ENCODE measurements at regions not wholly inside any gene's neighbourhood (a gene's known extent, or its start where the extent isn't known, plus 50 kb on each side); places are given as distances from the start of the nearest gene placed in this dataset.
"Not testable (repeated sequence)": the region's sequence is repeated elsewhere in the genome, so short reads cannot be mapped to it uniquely, and the experiment has no call there.

DNA sequence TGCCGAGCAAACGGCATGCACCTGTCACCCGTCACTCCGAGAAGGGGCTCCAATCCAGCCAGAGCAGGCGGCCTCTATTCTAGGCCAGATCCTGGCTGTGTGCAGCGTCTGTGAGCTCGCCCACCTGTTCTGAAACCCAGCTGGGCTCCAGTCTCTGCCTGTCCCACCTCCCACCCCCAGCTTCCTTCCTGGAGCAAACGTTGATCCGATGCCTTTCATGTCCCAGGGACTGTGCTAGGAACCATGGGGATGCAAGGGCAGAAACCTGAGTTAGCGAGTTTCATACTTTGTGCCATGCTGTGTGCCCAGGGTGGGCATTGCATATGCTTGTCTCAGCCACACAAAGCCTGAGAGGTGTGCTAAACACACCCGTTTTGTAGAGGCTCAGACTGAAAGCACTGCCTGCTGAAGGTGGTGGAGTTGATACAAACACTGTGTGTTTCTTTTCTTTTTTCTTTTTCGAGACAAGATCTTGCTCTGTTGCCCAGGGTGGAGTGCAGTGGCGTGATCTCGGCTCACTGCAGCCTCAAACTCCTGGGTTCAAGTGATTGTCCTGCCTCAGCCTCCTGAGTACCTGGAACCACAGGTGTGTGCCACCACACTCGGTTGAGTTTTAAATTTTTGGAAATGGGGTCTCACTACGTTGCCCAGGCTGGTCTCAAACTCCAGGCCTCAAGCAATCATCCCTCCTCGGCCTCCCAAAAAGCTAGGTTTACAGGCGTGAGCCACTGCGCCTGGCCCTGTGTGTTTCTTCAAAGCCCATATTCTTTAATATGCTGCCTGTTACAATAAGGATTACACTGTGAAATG, 84.1 kb upstream of the MED13L start:
- DNase-seq = no peak

- DNase-seq = no peak
Measured at GRCh38 chr12:116365114-116365513, 87.6 kb upstream of the MED13L start.

GRCh38 chr12:116365606-116366455, 88.3 kb upstream of the MED13L start:
- no peak for DNase-seq

GRCh38 chr12:116366456-116366776, 88.9 kb upstream of the MED13L start:
- no peak for DNase-seq

DNA sequence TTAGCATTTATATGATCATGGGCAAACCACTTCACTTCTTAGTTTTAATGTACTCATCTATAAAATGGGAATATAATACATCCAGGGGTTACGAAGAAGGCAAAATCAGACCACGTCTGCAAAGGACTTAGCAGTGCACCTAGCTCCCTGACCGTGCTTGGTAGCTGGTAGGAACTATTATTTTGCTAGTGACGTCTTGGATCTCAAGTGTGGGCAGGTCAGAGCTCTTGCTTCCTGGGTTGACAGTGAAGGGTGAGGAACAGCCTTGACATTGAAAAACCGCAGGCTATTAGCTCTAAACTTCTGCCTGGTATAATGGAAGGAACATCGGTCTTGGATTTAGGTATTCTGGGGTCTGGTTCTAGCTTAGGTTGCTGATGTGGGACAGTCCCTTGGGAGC, 89.3 kb upstream of the MED13L start:
- no peak for DNase-seq

- no peak for DNase-seq
Measured at GRCh38 chr12:116368196-116369194, 91.0 kb upstream of the MED13L start.

DNA sequence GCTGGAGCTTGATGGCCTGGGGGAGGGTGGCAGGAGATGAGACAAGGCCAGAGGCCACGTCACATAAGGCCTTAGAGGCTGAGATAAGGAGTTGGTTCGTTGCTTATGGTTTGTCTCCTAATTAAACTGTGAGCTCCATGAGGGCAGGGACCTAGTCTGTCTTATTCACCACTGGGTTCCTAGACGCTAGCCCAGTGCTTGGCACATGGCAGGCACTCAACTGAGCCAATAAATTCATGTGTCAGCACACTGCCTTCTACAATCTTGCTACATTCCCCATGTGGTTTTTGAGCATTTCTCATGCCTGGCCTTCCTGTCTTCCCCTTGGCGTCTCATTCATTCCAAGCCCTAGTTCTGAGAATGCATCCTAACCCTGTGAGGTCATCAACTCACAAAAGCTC, 92.5 kb upstream of the MED13L start:
- no peak for DNase-seq

DNA sequence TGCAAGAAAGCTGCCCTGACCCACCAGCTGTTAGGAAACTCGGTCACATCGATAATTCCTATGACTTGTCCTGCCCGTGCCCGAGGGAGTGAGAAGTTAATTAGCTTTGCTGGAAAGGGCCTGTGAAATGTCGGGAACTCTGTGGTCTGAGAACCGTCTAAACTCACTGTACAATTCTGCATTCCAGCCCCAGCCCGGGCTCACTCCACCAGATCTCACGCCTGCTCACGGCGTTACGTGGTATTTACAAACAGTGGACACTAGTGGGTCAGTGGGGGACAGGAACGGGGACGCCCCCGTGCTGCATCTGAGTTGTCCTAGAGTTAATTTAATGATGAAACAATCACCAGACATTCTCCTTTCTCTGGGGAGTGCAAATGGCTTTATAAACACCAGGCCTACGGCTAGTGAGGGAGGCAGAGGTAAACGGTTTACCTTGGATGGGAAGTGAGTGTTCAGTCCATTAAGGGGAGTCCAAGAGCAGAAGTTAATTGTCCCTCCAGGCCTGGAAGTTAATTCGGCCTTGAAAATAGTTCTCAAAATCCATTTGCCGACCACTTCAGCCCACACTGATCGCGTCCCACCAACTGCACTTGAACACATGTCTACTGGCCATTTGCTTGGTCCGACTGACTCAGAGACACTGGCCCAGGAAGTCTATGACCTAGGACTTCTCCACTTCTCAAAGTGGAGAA, 93.5 kb upstream of the MED13L start:
- no peak for DNase-seq

DNA sequence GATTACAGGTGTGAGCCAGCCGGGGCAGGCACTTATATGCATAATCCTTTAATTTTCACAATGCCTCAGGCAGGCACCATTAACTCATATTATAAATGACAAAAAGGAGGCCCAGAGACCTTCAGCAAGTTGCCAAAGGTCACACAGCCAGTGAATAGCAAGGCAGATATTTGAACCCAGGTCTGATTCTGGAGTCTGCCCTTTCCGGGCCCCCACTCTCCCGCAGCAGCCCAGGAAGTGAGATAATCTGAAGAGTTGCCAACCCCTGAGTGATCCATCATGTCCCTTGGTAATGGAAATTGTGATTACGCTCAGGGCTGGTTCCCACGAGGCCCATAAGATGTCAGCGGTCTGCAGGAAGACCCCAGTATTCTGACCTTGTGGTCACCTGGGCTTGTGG, 95.3 kb upstream of the MED13L start:
- DNase-seq = no peak

DNA sequence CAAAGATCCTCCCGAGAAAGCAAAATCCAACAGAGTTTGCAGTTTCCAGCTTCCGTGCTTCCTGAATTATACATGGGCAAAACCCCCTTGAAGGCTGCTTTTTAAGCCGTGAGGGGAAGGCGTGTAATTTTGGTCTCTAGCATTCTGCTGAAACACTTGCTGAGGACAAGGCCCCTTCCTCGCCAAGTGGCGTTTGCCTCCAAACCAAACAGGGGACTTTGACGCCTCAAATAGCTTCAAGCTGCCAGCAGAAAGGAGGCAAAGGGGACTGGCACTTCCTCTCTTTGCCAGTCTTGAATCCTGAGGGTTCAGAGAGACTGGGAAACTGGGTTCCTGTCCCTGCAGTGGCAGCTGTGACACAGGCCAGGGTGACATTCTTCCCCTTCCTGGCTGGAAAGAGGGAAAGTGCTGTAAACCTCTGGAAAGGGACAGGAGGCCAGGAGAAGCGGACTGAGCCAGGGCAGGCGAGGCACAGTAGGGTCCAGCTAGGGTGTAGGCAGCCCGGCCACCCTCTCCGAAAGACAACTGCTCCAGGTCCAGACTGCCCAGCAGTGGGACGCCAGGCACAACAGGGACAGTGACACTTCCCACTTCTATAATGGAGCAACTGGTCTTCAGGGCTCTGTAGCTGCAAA, 96.2 kb upstream of the MED13L start:
- no peak for DNase-seq

GRCh38 chr12:116374207-116374606, 96.7 kb upstream of the MED13L start:
- no peak for DNase-seq

- no peak for DNase-seq
Measured at GRCh38 chr12:116375278-116375842, 97.9 kb upstream of the MED13L start.

DNA sequence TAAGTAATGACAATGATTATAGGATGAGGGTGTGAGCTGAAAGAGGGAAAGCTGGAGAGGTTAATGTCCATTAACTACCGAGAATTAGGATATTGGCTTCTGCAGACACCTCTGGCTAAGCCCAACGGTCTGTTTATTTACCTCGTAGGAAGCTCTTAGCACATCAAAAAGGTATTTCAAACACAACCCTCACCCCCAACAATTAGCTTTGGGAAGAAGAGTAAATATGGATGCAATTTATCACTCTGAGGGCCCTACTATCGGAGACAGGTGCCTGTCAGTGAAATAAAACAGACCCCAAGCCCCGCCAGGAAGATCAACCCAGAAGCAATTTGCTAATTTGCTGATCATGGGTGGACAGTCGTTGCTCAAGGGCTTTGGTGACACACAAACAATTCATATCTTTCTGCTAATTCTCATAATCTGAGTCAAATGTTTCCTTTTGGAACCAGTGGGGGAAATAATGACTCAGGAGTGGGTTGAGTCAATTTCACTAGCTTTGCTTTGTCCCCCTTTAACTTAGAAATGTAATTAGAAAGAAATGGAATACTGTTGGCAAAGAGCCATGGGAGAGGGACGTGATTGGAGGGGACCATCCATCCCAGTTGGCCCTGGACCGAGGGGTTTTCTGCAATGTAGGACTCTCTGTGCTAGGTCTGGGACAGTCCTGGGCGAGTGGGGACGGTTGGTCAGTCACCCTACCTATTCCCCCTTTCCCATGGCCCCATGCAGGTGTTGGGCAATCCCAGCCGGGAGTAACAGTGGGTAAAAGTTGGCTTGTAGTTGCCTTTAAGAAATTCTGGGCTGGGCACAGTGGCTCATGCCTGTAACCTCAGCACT, 99.1 kb upstream of the MED13L start:
- no peak for DNase-seq

GRCh38 chr12:116377194-116377571, 99.7 kb upstream of the MED13L start:
- not testable (repeated sequence) for DNase-seq

- no peak for DNase-seq
Measured at GRCh38 chr12:116378002-116378401, 100.5 kb upstream of the MED13L start.

- no peak for DNase-seq
Measured at GRCh38 chr12:116380108-116380507, 102.6 kb upstream of the MED13L start.

DNA sequence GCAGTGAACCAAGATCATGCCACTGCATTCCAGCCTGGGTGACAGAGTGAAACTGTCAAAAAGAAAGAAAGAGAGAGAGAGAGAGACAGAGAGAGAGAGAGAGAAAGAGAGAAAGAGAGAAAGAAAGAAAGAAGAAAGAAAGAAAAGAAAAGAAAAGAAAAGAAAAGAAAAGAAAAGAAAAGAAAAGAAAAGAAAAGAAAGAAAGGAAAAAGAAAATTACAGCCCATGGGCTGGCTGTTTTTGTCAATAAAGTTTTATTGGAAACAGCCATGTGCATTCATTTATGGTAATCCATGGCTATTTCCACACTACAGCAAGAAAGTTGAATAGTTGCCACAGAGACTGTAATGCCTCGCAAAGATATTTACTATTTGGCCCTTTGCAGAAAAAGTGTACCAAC, 103.2 kb upstream of the MED13L start:
- DNase-seq = not testable (repeated sequence)

- no peak for DNase-seq
Measured at GRCh38 chr12:116381240-116381743, 103.8 kb upstream of the MED13L start.

GRCh38 chr12:116381744-116382685, 104.5 kb upstream of the MED13L start:
- DNase-seq = no peak

Measured in activated T-cell treated with anti-CD3 and anti-CD28 coated beads for 4 hours (primary cell).